SK-N-SH (cell line): ENCODE measurements at regions not wholly inside any gene's neighbourhood (a gene's known extent, or its start where the extent isn't known, plus 50 kb on each side); places are given as distances from the start of the nearest gene placed in this dataset.

Experiments used
- CTCF ChIA-PET: fragments of 300-600, 350-600 bp; formaldehyde crosslinking; extraction: SDS; loops from one replicate; lab custom pipeline; 2021; lab: Yijun Ruan, JAX
- POLR2A ChIA-PET: fragments of 350-600 bp; sonication (Branson Sonifier 250); formaldehyde crosslinking; extraction: SDS; loops from one replicate; lab custom pipeline; 2020; ENCODE audit warnings: antibody characterized with exemption, inconsistent platforms; lab: Yijun Ruan, JAX
- DNase-seq: peaks from one replicate; pipeline ENCODE4 v3.0.0; 2012
- H2AFZ ChIP-seq: fragments of 200-600 bp; sonication (generic); 2 replicates; pipeline ENCODE4 v1.8.1; 2016; ENCODE audit warnings: antibody characterized with exemption, mild to moderate bottlenecking, low read depth
- H3F3A ChIP-seq: fragments of 200-600 bp; sonication (generic); replicated peaks from 2 replicates; pipeline ENCODE3; 2016; ENCODE audit warnings: antibody characterized with exemption, mild to moderate bottlenecking; ENCODE audit not compliant: insufficient read depth
- H3K27ac ChIP-seq, 2 experiments: fragments of 200-500 bp in 1 of 2; fragments of 200-600 bp in 1 of 2; sonication (Bioruptor generic) in 1 of 2; sonication (generic), shearing (Covaris generic) in 1 of 2; 2 replicates each; pipeline versions ENCODE4 v1.5.1 to v1.6.1; 2014 to 2016; ENCODE audit warnings: low read depth in 2 of 2, inconsistent platforms in 1 of 2, low read length in 1 of 2, mild to moderate bottlenecking in 1 of 2, mixed read lengths in 1 of 2
- H3K27me3 ChIP-seq: fragments of 200-600 bp; sonication (generic), shearing (Covaris generic); 2 replicates; pipeline ENCODE4 v1.6.1; 2016; ENCODE audit warnings: mixed run types; ENCODE audit not compliant: insufficient read depth
- H3K36me3 ChIP-seq, 2 experiments: fragments of 200-500 bp in 1 of 2; fragments of 200-600 bp in 1 of 2; sonication (Bioruptor generic) in 1 of 2; sonication (generic) in 1 of 2; replicated peaks in 1 of 2; 2 replicates each; pipeline versions ENCODE3 to v1.5.1; 2014 to 2016; ENCODE audit warnings: low read length in 1 of 2, mild to moderate bottlenecking in 1 of 2; ENCODE audit not compliant: insufficient read depth in 2 of 2, control insufficient read depth in 1 of 2
- H3K4me1 ChIP-seq, 2 experiments: fragments of 200-500 bp in 1 of 2; fragments of 200-600 bp in 1 of 2; sonication (Bioruptor generic) in 1 of 2; sonication (generic), shearing (Covaris generic) in 1 of 2; 2 replicates each; pipeline versions ENCODE4 v1.5.1 to v1.6.1; 2014 to 2016; ENCODE audit warnings: low read depth in 1 of 2, low read length in 1 of 2, mixed run types in 1 of 2; ENCODE audit not compliant: insufficient read depth in 2 of 2, control insufficient read depth in 1 of 2
- H3K4me2 ChIP-seq: fragments of 200-600 bp; sonication (generic), shearing (Covaris generic); 2 replicates; pipeline ENCODE4 v1.6.1; 2017; ENCODE audit warnings: mixed run types
- H3K4me3 ChIP-seq, 2 experiments: fragments of 200-500 bp in 1 of 2; fragments of 200-600 bp in 1 of 2; sonication (Bioruptor generic) in 1 of 2; sonication (generic), shearing (Covaris generic) in 1 of 2; 2 replicates each; pipeline versions ENCODE4 v1.5.1 to v1.8.1; 2014 to 2016; ENCODE audit warnings: low read depth in 2 of 2, inconsistent platforms in 1 of 2, low read length in 1 of 2, mild to moderate bottlenecking in 1 of 2, mixed read lengths in 1 of 2, moderate library complexity in 1 of 2
- H3K79me2 ChIP-seq: fragments of 200-600 bp; sonication (generic); 2 replicates; pipeline ENCODE4 v1.8.1; 2017; ENCODE audit warnings: mild to moderate bottlenecking; ENCODE audit not compliant: insufficient read depth
- H3K9ac ChIP-seq: fragments of 200-600 bp; sonication (generic); 2 replicates; pipeline ENCODE4 v1.6.1; 2017; ENCODE audit warnings: mixed run types
- H3K9me2 ChIP-seq: fragments of 200-600 bp; sonication (generic); 2 replicates; pipeline ENCODE4 v1.6.1; 2017; ENCODE audit warnings: mixed run types
- H3K9me3 ChIP-seq: fragments of 200-600 bp; sonication (generic); 2 replicates; pipeline ENCODE4 v1.6.1; 2017; ENCODE audit warnings: mixed run types, mild to moderate bottlenecking, moderate library complexity
- H4K20me1 ChIP-seq: fragments of 200-600 bp; sonication (generic); 2 replicates; pipeline ENCODE4 v1.6.1; 2017; ENCODE audit warnings: mild to moderate bottlenecking, mixed run types; ENCODE audit not compliant: insufficient read depth
- EZH2phosphoT487 ChIP-seq: fragments of 200-600 bp; sonication (generic); IDR thresholded peaks from 2 replicates; pipeline ENCODE4 v1.6.1; 2017; ENCODE audit warnings: low read depth, mixed run types, mild to moderate bottlenecking, antibody characterized with exemption, moderate library complexity, borderline replicate concordance
- FOSL2 ChIP-seq: IDR thresholded peaks from 2 replicates; pipeline ENCODE4 v1.4.0; 2012; ENCODE audit warnings: low read depth, mild to moderate bottlenecking, moderate library complexity, borderline replicate concordance
- FOXJ3 ChIP-seq: sonication (generic); formaldehyde crosslinking; IDR thresholded peaks from 2 replicates; pipeline ENCODE4 v1.5.1; 2020; ENCODE audit warnings: mild to moderate bottlenecking, missing genetic modification reagents
- MEF2A ChIP-seq: IDR thresholded peaks from 2 replicates; pipeline ENCODE4 v1.4.0; 2012; ENCODE audit warnings: low read depth, borderline replicate concordance
- RXRA ChIP-seq: IDR thresholded peaks from 2 replicates; pipeline ENCODE4 v1.4.0; 2012; ENCODE audit warnings: low read depth, mild to moderate bottlenecking, borderline replicate concordance
- SMC3 ChIP-seq: IDR thresholded peaks from 2 replicates; pipeline ENCODE4 v1.6.1; 2012; ENCODE audit warnings: low read depth, low read length, improper control_type of control experiment
- TEAD4 ChIP-seq: IDR thresholded peaks from 2 replicates; pipeline ENCODE4 v1.4.0; 2012; ENCODE audit warnings: mild to moderate bottlenecking, borderline replicate concordance; ENCODE audit not compliant: insufficient read depth
- whole genome bisulfite sequencing: methylation state at CpG from one replicate; pipeline ENCODE4 v1.1.6; 2017; ENCODE audit warnings: low lambda C conversion rate; 5-methylcytosine and 5-hydroxymethylcytosine counted together
- TF ChIP-seq, protein P1 (sequence below): IDR thresholded peaks from 2 replicates; pipeline ENCODE4 v1.4.0; 2012; ENCODE audit warnings: low read depth, borderline replicate concordance
- TF ChIP-seq, protein P2 (sequence below): IDR thresholded peaks from 2 replicates; pipeline ENCODE4 v1.4.0; 2012; ENCODE audit warnings: low read depth, borderline replicate concordance
- TF ChIP-seq, protein P3 (sequence below): IDR thresholded peaks from 2 replicates; pipeline ENCODE4 v1.6.1; 2012; ENCODE audit warnings: mild to moderate bottlenecking, low read depth, low read length, moderate library complexity
- TF ChIP-seq, protein P4 (sequence below): fragments of 150-350 bp; IDR thresholded peaks from 2 replicates; pipeline ENCODE4 v1.6.1; 2017; ENCODE audit warnings: antibody characterized with exemption, low read length, low read depth, borderline replicate concordance

DNA sequence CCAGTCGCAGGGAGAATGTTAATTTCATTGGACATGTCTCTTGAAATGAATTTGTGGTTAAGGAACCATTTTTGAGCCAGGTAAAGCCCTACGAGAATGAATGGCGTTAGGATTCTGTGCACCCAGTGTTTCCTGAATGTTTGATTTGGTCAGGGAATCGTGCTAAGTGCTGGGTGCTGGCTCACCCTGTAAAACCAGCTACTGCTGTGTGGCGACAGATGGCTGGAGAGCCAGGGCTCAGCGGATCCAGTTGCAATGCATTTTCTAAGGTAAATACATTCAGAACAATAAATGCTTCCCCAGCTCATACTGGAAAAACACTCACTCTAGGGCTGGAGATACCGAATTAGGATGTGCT is 355.5 kb downstream of the GLRX3 start:
- H3K9me2 ChIP-seq: no peaks in the 10 kb centered on the region
- no peaks in the 10 kb centered on the region for H4K20me1 ChIP-seq
- POLR2A ChIA-PET: no interaction called here
- H3F3A ChIP-seq: no peaks in the 10 kb centered on the region
- no peaks in the 10 kb centered on the region; a peak in 1 of 4 replicates for H3K4me1 ChIP-seq
- CTCF ChIA-PET: no interaction called here
- TF ChIP-seq, protein P1, sequence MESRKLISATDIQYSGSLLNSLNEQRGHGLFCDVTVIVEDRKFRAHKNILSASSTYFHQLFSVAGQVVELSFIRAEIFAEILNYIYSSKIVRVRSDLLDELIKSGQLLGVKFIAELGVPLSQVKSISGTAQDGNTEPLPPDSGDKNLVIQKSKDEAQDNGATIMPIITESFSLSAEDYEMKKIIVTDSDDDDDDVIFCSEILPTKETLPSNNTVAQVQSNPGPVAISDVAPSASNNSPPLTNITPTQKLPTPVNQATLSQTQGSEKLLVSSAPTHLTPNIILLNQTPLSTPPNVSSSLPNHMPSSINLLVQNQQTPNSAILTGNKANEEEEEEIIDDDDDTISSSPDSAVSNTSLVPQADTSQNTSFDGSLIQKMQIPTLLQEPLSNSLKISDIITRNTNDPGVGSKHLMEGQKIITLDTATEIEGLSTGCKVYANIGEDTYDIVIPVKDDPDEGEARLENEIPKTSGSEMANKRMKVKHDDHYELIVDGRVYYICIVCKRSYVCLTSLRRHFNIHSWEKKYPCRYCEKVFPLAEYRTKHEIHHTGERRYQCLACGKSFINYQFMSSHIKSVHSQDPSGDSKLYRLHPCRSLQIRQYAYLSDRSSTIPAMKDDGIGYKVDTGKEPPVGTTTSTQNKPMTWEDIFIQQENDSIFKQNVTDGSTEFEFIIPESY: no peak
- TF ChIP-seq FOSL2 (no peak), RXRA (no peak), MEF2A (no peak), EZH2phosphoT487 (no peak), FOXJ3 (CRISPR knock-in tag) (no peak), TEAD4 (no peak)
- TF ChIP-seq, protein P2, sequence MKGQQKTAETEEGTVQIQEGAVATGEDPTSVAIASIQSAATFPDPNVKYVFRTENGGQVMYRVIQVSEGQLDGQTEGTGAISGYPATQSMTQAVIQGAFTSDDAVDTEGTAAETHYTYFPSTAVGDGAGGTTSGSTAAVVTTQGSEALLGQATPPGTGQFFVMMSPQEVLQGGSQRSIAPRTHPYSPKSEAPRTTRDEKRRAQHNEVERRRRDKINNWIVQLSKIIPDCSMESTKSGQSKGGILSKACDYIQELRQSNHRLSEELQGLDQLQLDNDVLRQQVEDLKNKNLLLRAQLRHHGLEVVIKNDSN: no peak
- TF ChIP-seq, protein P3, sequence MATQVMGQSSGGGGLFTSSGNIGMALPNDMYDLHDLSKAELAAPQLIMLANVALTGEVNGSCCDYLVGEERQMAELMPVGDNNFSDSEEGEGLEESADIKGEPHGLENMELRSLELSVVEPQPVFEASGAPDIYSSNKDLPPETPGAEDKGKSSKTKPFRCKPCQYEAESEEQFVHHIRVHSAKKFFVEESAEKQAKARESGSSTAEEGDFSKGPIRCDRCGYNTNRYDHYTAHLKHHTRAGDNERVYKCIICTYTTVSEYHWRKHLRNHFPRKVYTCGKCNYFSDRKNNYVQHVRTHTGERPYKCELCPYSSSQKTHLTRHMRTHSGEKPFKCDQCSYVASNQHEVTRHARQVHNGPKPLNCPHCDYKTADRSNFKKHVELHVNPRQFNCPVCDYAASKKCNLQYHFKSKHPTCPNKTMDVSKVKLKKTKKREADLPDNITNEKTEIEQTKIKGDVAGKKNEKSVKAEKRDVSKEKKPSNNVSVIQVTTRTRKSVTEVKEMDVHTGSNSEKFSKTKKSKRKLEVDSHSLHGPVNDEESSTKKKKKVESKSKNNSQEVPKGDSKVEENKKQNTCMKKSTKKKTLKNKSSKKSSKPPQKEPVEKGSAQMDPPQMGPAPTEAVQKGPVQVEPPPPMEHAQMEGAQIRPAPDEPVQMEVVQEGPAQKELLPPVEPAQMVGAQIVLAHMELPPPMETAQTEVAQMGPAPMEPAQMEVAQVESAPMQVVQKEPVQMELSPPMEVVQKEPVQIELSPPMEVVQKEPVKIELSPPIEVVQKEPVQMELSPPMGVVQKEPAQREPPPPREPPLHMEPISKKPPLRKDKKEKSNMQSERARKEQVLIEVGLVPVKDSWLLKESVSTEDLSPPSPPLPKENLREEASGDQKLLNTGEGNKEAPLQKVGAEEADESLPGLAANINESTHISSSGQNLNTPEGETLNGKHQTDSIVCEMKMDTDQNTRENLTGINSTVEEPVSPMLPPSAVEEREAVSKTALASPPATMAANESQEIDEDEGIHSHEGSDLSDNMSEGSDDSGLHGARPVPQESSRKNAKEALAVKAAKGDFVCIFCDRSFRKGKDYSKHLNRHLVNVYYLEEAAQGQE: no peak
- TF ChIP-seq, all 33 proteins: peak for 0
- Histone ChIP-seq H3K4me3 (no peak overlapping the region), H3K27ac (no peak overlapping the region), H3K4me2 (no peak overlapping the region), H3K27me3 (no peaks in the 10 kb centered on the region), H3K9ac (no peak overlapping the region), H2AFZ (no peak overlapping the region), H3K36me3 (no peaks in the 10 kb centered on the region), H3K79me2 (no peaks in the 10 kb centered on the region), H3K9me3 (no peaks in the 10 kb centered on the region)
- DNase-seq: no peak
- 20% methylated on average over 7 of the region's 7 CpGs for WGBS

DNA sequence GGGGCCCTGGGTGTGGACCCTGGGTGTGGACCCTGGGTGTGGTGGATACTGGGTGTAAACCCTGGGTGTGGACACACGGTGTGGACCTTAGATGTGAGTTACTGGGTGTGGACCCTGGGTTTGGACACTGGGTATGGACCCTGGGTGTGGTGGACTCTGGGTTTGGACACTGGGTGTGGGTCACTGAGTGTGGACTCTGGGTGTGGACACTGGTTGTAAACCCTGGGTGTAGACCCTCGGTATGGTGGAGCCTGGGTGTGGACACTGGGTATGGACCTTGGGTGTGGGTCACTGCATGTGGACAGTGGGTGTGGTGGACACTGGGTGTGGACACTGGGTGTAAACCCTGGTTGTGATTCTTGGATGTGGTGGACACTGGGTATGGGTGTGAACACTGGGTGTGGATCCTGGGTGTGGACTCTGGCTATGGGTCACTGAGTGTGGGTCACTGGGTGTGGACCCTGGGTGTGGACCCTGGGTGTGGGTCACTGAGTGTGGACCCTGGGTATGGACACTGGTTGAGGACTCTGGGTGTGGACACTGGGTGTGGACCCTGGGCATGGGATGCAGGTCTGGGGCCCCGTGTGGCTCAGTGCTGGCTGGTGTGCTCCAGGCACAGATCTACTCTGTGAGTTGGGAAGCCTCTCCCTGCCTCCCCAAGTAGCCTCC is 356.2 kb downstream of the GLRX3 start:
- Histone ChIP-seq H4K20me1 (no peaks in the 10 kb centered on the region), H3K9ac (no peak overlapping the region), H3K4me2 (no peak overlapping the region), H3K4me3 (no peak overlapping the region), H3K79me2 (no peaks in the 10 kb centered on the region), H3K27ac (no peak overlapping the region), H3K36me3 (no peaks in the 10 kb centered on the region), H3K4me1 (no peaks in the 10 kb centered on the region; a peak in 1 of 4 replicates), H2AFZ (no peak overlapping the region), H3K9me3 (no peaks in the 10 kb centered on the region), H3K27me3 (no peaks in the 10 kb centered on the region), H3K9me2 (no peaks in the 10 kb centered on the region), H3F3A (no peaks in the 10 kb centered on the region)
- ChIA-PET POLR2A (no interaction called here), CTCF (no interaction called here)
- 10% methylated on average over 2 of the region's 3 CpGs for WGBS
- TF ChIP-seq, protein P4, sequence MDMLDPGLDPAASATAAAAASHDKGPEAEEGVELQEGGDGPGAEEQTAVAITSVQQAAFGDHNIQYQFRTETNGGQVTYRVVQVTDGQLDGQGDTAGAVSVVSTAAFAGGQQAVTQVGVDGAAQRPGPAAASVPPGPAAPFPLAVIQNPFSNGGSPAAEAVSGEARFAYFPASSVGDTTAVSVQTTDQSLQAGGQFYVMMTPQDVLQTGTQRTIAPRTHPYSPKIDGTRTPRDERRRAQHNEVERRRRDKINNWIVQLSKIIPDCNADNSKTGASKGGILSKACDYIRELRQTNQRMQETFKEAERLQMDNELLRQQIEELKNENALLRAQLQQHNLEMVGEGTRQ: no peak
- TF ChIP-seq SMC3: no peak
- no peak for DNase-seq
